K562 (cell line): ENCODE measurements at regions not wholly inside any gene's neighbourhood (a gene's known extent, or its start where the extent isn't known, plus 50 kb on each side); places are given as distances from the start of the nearest gene placed in this dataset.

Experiments
- ATAC-seq: fragments of 200-7000 bp; cut with Tn5 transposase; 3 replicates; pipeline ENCODE4 v1.9.1; 2020; ENCODE audit warnings: moderate library complexity
- BruUV-seq: library from RNA; stranded (reverse); fragments of 400-500 nt; replicated peaks from 2 replicates; lab custom pipeline; 2021; lab: Mats Ljungman, UMichigan
- CTCF ChIA-PET: fragments of 300-600 bp; formaldehyde crosslinking; extraction: SDS; loops from one replicate; lab custom pipeline; 2021; ENCODE audit warnings: low intra/inter-chr PET ratio; lab: Yijun Ruan, JAX
- POLR2A ChIA-PET: fragments of 300-600, 350-650 bp; sonication (Branson Sonifier 250); formaldehyde crosslinking; extraction: SDS; loops from one replicate; lab custom pipeline; 2021; ENCODE audit warnings: antibody characterized with exemption, inconsistent platforms; lab: Yijun Ruan, JAX
- DNase-seq, 4 experiments: peaks; one replicate each; pipeline versions ENCODE4 v3.0.0 to v3.0.0-alpha.2; 2011 to 2018; ENCODE audit warnings: low spot score in 3 of 4, mixed read lengths in 3 of 4; ENCODE audit errors: extremely low read depth in 1 of 4
- FAIRE-seq: peaks from 2 replicates; lab custom pipeline; 2011; peaks lifted over from hg19 to GRCh38; lab: Jason Lieb, UNC
- H2AFZ ChIP-seq: 2 replicates; pipeline ENCODE4 v1.6.0; 2011; ENCODE audit warnings: low read depth, low read length, control low read depth, inconsistent platforms
- H3K27ac ChIP-seq: fragments of 200-600 bp; 3 replicates; pipeline ENCODE4 v1.8.0; 2011; ENCODE audit warnings: low read depth, mild to moderate bottlenecking, control low read depth, inconsistent platforms, low read length, moderate library complexity, mixed read lengths; ENCODE audit errors: extremely low read depth
- H3K27me3 ChIP-seq, 2 experiments: fragments of 300-600 bp in 1 of 2; 2 replicates in 1 of 2; 3 replicates in 1 of 2; pipeline versions ENCODE4 v1.6.0 to v1.8.0; 2011; ENCODE audit warnings: inconsistent platforms in 2 of 2, low read length in 2 of 2, mild to moderate bottlenecking in 1 of 2, mixed read lengths in 1 of 2, moderate library complexity in 1 of 2; ENCODE audit not compliant: control insufficient read depth in 2 of 2, insufficient read depth in 2 of 2
- H3K36me3 ChIP-seq: fragments of 300-600 bp; 3 replicates; pipeline ENCODE4 v1.8.0; 2011; ENCODE audit warnings: mild to moderate bottlenecking, low read length, inconsistent platforms; ENCODE audit not compliant: control insufficient read depth, insufficient read depth
- H3K4me1 ChIP-seq, 2 experiments: fragments of 200-600 bp in 1 of 2; replicated peaks in 1 of 2; 2 replicates in 1 of 2; 3 replicates in 1 of 2; pipeline versions ENCODE4 v1.5.1 to v1.8.0; 2011; ENCODE audit warnings: inconsistent platforms in 2 of 2, low read length in 2 of 2, mild to moderate bottlenecking in 1 of 2, mixed read lengths in 1 of 2, moderate library complexity in 1 of 2; ENCODE audit not compliant: control insufficient read depth in 2 of 2, insufficient read depth in 2 of 2
- H3K4me2 ChIP-seq: 2 replicates; pipeline ENCODE4 v1.6.1; 2011; ENCODE audit warnings: low read length, control low read depth, inconsistent platforms, mixed read lengths; ENCODE audit not compliant: insufficient read depth
- H3K4me3 ChIP-seq: fragments of 200-600 bp; sonication (generic), shearing (Covaris generic); 2 replicates; pipeline ENCODE4 v1.5.1; 2016; ENCODE audit warnings: control low read depth, inconsistent platforms
- H3K79me2 ChIP-seq: fragments of 200-600 bp; 3 replicates; pipeline ENCODE4 v1.8.0; 2011; ENCODE audit warnings: low read length, inconsistent platforms; ENCODE audit not compliant: control insufficient read depth, insufficient read depth
- H3K9ac ChIP-seq, 2 experiments: 2 replicates each; pipeline versions ENCODE4 v1.6.0 to v1.6.1; 2011; ENCODE audit warnings: low read depth in 2 of 2, low read length in 2 of 2, control low read depth in 1 of 2, inconsistent platforms in 1 of 2, mild to moderate bottlenecking in 1 of 2, mixed read lengths in 1 of 2; ENCODE audit not compliant: insufficient read depth in 1 of 2
- H3K9me1 ChIP-seq: one replicate; pipeline ENCODE4 v1.6.0; 2011; ENCODE audit warnings: inconsistent platforms, mild to moderate bottlenecking, low read length, moderate library complexity; ENCODE audit not compliant: control insufficient read depth, insufficient read depth
- H3K9me3 ChIP-seq: replicated peaks from 2 replicates; pipeline ENCODE4 v1.5.1; 2011; ENCODE audit warnings: low read depth, low read length, inconsistent platforms; ENCODE audit not compliant: control insufficient read depth, insufficient read depth
- H4K20me1 ChIP-seq: replicated peaks from 2 replicates; pipeline ENCODE4 v1.6.1; 2011; ENCODE audit warnings: low read length, inconsistent platforms, mixed read lengths; ENCODE audit not compliant: control insufficient read depth, insufficient read depth
- HDAC8 ChIP-seq: fragments of 450-650 bp; IDR thresholded peaks from 2 replicates; pipeline ENCODE4 v1.6.1; 2016; ENCODE audit warnings: mild to moderate bottlenecking, missing genetic modification characterization, moderate library complexity, missing compliant biosample characterization
- JUN ChIP-seq, 2 experiments: sonication (generic) in 1 of 2; formaldehyde crosslinking in 1 of 2; IDR thresholded peaks; 2 replicates each; pipeline versions ENCODE4 v1.6.1 to v1.8.0; 2012 to 2022; ENCODE audit warnings: borderline replicate concordance in 2 of 2, mild to moderate bottlenecking in 2 of 2, improper control_type of control experiment in 1 of 2, low read depth in 1 of 2, low read length in 1 of 2, missing genetic modification reagents in 1 of 2
- MCM2 ChIP-seq: fragments of 450-650 bp; IDR thresholded peaks from 2 replicates; pipeline ENCODE4 v1.6.1; 2017; ENCODE audit warnings: low read depth, mild to moderate bottlenecking
- NFXL1 ChIP-seq: fragments of 450-650 bp; formaldehyde crosslinking; IDR thresholded peaks from 2 replicates; pipeline ENCODE4 v1.4.0; 2021; ENCODE audit warnings: mild to moderate bottlenecking
- SMARCB1 ChIP-seq: IDR thresholded peaks from 2 replicates; pipeline ENCODE4 v1.6.1; 2011; ENCODE audit warnings: improper control_type of control experiment, low read depth; ENCODE audit not compliant: insufficient read length
- SNIP1 ChIP-seq: fragments of 450-650 bp; IDR thresholded peaks from 2 replicates; pipeline ENCODE4 v1.7.1; 2017; ENCODE audit warnings: low read depth, mild to moderate bottlenecking
- TOE1 ChIP-seq, 2 experiments: fragments of 450-650 bp in 1 of 2; sonication (generic) in 1 of 2; formaldehyde crosslinking in 1 of 2; IDR thresholded peaks; 2 replicates each; pipeline versions ENCODE4 v1.7.1 to v1.8.0; 2016 to 2022; ENCODE audit warnings: borderline replicate concordance in 2 of 2, mild to moderate bottlenecking in 2 of 2, antibody characterized with exemption in 1 of 2, inconsistent platforms in 1 of 2, low read depth in 1 of 2, missing genetic modification reagents in 1 of 2, moderate library complexity in 1 of 2
- ZNF274 ChIP-seq: IDR thresholded peaks from 2 replicates; pipeline ENCODE4 v1.6.1; 2011; ENCODE audit warnings: low read depth, mild to moderate bottlenecking, low read length, moderate library complexity, borderline replicate concordance
- ZNF444 ChIP-seq: fragments of 250-450 bp; sonication (Bioruptor Pico); IDR thresholded peaks from 2 replicates; pipeline ENCODE4 v1.4.0; 2020; ENCODE audit warnings: mild to moderate bottlenecking, moderate library complexity
- ZNF445 ChIP-seq: fragments of 250-450 bp; sonication (Bioruptor Pico); IDR thresholded peaks from 2 replicates; pipeline ENCODE4 v1.4.0; 2020; ENCODE audit warnings: low read depth, mild to moderate bottlenecking, moderate library complexity
- ZNF583 ChIP-seq: fragments of 250-450 bp; sonication (Bioruptor Pico); IDR thresholded peaks from 2 replicates; pipeline ENCODE4 v1.4.0; 2020
- WGBS: fragments of 100-300 bp; shearing (Covaris generic); methylation state at CpG from one replicate; pipeline ENCODE4 v1.1.6; 2016; ENCODE audit warnings: low coverage, mixed read lengths; ENCODE audit not compliant: insufficient coverage; ENCODE audit errors: missing lambda C conversion rate; 5-methylcytosine and 5-hydroxymethylcytosine counted together
- in situ Hi-C: fragments of 300-500 bp; cut with MboI; formaldehyde crosslinking; loops from 4 replicates; pipeline ENCODE4 v1.15.0; 2018; ENCODE audit warnings: inconsistent platforms, mixed read lengths
- intact Hi-C: fragments of 100-400 bp; cut with micrococcal nuclease; formaldehyde crosslinking; loops from 2 replicates; pipeline ENCODE4 v1.14.2; 2022
- TF ChIP-seq, protein P1 (sequence below): sonication (generic); formaldehyde crosslinking; IDR thresholded peaks from 2 replicates; pipeline ENCODE4 v1.5.0; 2020; ENCODE audit warnings: missing genetic modification reagents
- TF ChIP-seq, protein P2 (sequence below): fragments of 250-450 bp; sonication (Bioruptor Pico); IDR thresholded peaks from 2 replicates; pipeline ENCODE4 v1.4.0; 2020; ENCODE audit warnings: mild to moderate bottlenecking, moderate library complexity, borderline replicate concordance
- TF ChIP-seq, protein P3 (sequence below): fragments of 450-650 bp; IDR thresholded peaks from 2 replicates; pipeline ENCODE4 v1.7.0; 2016; ENCODE audit warnings: borderline replicate concordance
- TF ChIP-seq, protein P4 (sequence below): sonication (generic); IDR thresholded peaks from 2 replicates; pipeline ENCODE4 v1.6.1; 2016

DNA sequence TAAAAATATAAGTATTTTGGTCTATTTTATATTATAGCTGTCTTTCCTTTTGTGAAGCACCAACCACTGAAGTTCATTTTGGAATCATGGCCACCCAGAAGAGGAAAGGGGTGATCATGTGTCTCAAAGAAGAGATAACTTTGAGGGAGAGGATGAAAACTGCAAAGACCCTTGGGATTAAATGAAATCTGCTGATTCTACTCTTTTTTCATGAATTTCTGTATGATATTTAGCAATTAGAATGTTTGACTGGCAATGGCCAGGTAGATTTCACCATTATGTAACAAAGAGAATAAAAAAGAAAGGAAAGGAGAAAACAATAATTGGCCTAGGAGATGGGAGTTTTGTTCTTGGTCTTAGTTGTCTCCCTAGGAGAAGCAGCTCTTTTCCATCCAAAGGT lies 350.8 kb downstream of the EMP1 start (continued):
- no peak for TF ChIP-seq NFXL1 (CRISPR knock-in tag)
- TF ChIP-seq, protein P1, sequence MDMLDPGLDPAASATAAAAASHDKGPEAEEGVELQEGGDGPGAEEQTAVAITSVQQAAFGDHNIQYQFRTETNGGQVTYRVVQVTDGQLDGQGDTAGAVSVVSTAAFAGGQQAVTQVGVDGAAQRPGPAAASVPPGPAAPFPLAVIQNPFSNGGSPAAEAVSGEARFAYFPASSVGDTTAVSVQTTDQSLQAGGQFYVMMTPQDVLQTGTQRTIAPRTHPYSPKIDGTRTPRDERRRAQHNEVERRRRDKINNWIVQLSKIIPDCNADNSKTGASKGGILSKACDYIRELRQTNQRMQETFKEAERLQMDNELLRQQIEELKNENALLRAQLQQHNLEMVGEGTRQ (CRISPR knock-in tag) = no peak
- no peak for TF ChIP-seq ZNF583
- no peak for TF ChIP-seq JUN (IDR thresholded peaks at IDR 0.05; ENCODE audit: borderline replicate concordance, low read depth, low read length)
- no peak for TF ChIP-seq JUN (CRISPR knock-in tag; IDR thresholded peaks at IDR 0.05; ENCODE audit: borderline replicate concordance)
- no peak for TF ChIP-seq ZNF444 (CRISPR knock-in tag)
- TF ChIP-seq, protein P2, sequence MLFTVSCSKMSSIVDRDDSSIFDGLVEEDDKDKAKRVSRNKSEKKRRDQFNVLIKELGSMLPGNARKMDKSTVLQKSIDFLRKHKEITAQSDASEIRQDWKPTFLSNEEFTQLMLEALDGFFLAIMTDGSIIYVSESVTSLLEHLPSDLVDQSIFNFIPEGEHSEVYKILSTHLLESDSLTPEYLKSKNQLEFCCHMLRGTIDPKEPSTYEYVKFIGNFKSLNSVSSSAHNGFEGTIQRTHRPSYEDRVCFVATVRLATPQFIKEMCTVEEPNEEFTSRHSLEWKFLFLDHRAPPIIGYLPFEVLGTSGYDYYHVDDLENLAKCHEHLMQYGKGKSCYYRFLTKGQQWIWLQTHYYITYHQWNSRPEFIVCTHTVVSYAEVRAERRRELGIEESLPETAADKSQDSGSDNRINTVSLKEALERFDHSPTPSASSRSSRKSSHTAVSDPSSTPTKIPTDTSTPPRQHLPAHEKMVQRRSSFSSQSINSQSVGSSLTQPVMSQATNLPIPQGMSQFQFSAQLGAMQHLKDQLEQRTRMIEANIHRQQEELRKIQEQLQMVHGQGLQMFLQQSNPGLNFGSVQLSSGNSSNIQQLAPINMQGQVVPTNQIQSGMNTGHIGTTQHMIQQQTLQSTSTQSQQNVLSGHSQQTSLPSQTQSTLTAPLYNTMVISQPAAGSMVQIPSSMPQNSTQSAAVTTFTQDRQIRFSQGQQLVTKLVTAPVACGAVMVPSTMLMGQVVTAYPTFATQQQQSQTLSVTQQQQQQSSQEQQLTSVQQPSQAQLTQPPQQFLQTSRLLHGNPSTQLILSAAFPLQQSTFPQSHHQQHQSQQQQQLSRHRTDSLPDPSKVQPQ (CRISPR knock-in tag) = no peak

DNA sequence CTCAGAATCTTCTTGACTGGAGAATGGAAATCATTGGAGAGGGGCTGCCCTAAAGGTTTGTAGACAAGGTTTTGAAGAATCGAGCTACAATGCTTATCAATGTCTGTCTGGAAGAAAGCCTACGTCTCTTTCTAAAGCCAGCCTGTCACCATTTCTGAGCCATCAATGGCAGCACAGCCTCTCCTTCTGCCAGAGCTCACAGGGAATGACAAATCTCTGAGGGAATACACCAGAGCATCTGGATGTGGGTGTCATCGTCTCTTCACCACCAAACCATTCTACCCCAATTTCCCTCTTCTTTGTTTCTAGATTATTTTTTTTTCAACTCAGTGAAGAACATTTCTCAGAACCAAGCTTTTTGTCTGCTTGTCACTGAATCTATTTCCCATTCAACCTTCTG lies 349.7 kb downstream of the EMP1 start:
- no peak for FAIRE-seq
- DNase-seq = no peak
- Histone ChIP-seq H3K27ac (no peak overlapping the region), H3K4me1 (no peaks in the 10 kb centered on the region), H3K79me2 (no peaks in the 10 kb centered on the region), H4K20me1 (no peaks in the 10 kb centered on the region), H2AFZ (no peak overlapping the region), H3K27me3 (no peaks in the 10 kb centered on the region), H3K9ac (no peak overlapping the region), H3K36me3 (no peaks in the 10 kb centered on the region), H3K9me3 (no peaks in the 10 kb centered on the region), H3K9me1 (no peaks in the 10 kb centered on the region), H3K4me2 (no peak overlapping the region), H3K4me3 (no peak overlapping the region)
- in situ Hi-C loops (no loop called here), intact Hi-C loops (no loop called here)
- ATAC-seq = no peak
- WGBS = 6% methylated on average over 3 of the region's 3 CpGs
- ChIA-PET CTCF (interaction anchor here (0.7 kb wide), 1 partner anchor 44 kb away, joined by 3 read pairs; no protein-coding TSS in a partner anchor), POLR2A (interaction anchor here (1.2 kb wide), 1 partner anchor 9 kb away, joined by 4 read pairs; no protein-coding TSS in a partner anchor)
- BruUV-seq = no TSS peak
- TF ChIP-seq SNIP1 (no peak), MCM2 (no peak), ZNF274 (no peak), HDAC8 (no peak), ZNF445 (CRISPR knock-in tag) (no peak), SMARCB1 (no peak), TOE1 (IDR thresholded peaks at IDR 0.05; ENCODE audit: borderline replicate concordance) (no peak), TOE1 (CRISPR knock-in tag; IDR thresholded peaks at IDR 0.05; ENCODE audit: borderline replicate concordance, low read depth) (no peak)
- TF ChIP-seq, protein P3, sequence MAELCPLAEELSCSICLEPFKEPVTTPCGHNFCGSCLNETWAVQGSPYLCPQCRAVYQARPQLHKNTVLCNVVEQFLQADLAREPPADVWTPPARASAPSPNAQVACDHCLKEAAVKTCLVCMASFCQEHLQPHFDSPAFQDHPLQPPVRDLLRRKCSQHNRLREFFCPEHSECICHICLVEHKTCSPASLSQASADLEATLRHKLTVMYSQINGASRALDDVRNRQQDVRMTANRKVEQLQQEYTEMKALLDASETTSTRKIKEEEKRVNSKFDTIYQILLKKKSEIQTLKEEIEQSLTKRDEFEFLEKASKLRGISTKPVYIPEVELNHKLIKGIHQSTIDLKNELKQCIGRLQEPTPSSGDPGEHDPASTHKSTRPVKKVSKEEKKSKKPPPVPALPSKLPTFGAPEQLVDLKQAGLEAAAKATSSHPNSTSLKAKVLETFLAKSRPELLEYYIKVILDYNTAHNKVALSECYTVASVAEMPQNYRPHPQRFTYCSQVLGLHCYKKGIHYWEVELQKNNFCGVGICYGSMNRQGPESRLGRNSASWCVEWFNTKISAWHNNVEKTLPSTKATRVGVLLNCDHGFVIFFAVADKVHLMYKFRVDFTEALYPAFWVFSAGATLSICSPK = no peak
- TF ChIP-seq, protein P4, sequence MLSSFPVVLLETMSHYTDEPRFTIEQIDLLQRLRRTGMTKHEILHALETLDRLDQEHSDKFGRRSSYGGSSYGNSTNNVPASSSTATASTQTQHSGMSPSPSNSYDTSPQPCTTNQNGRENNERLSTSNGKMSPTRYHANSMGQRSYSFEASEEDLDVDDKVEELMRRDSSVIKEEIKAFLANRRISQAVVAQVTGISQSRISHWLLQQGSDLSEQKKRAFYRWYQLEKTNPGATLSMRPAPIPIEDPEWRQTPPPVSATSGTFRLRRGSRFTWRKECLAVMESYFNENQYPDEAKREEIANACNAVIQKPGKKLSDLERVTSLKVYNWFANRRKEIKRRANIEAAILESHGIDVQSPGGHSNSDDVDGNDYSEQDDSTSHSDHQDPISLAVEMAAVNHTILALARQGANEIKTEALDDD = no peak
